Astrocyte (in vitro differentiated cells and primary cell): ENCODE measurements at regions not wholly inside any gene's neighbourhood (a gene's known extent, or its start where the extent isn't known, plus 50 kb on each side); places are given as distances from the start of the nearest gene placed in this dataset.
A peak's percentile ranks its signal among the peaks of the same experiment; 100 is the strongest.

Experiments used
- DNase-seq: peaks from one replicate; pipeline ENCODE4 v3.0.0-alpha.2; 2010; ENCODE audit warnings: low read depth
- FAIRE-seq: peaks from 2 replicates; lab custom pipeline; 2011; peaks lifted over from hg19 to GRCh38; lab: Jason Lieb, UNC
- H2AFZ ChIP-seq: 2 replicates; pipeline ENCODE4 v1.6.0; 2012; ENCODE audit warnings: low read depth, low read length, inconsistent platforms
- H3K27ac ChIP-seq: 2 replicates; pipeline ENCODE4 v1.5.1; 2011; ENCODE audit warnings: low read depth, low read length, inconsistent platforms
- H3K27me3 ChIP-seq: 2 replicates; pipeline ENCODE4 v1.6.0; 2011; ENCODE audit warnings: low read length, inconsistent platforms; ENCODE audit not compliant: insufficient read depth
- H3K36me3 ChIP-seq: 2 replicates; pipeline ENCODE4 v1.5.1; 2011; ENCODE audit warnings: low read length, inconsistent platforms; ENCODE audit not compliant: insufficient read depth
- H3K4me1 ChIP-seq: 2 replicates; pipeline ENCODE4 v1.5.1; 2011; ENCODE audit warnings: low read length, inconsistent platforms; ENCODE audit not compliant: insufficient read depth
- H3K4me2 ChIP-seq: 2 replicates; pipeline ENCODE4 v1.6.0; 2012; ENCODE audit warnings: low read length, inconsistent platforms
- H3K4me3 ChIP-seq: 2 replicates; pipeline ENCODE4 v1.5.1; 2011; ENCODE audit warnings: low read depth, mild to moderate bottlenecking, low read length, inconsistent platforms; ENCODE audit not compliant: insufficient read depth
- H3K79me2 ChIP-seq: 2 replicates; pipeline ENCODE4 v1.6.0; 2012; ENCODE audit warnings: mild to moderate bottlenecking, low read length, inconsistent platforms; ENCODE audit not compliant: insufficient read depth
- H3K9ac ChIP-seq: 2 replicates; pipeline ENCODE4 v1.6.0; 2012; ENCODE audit warnings: mild to moderate bottlenecking, low read length, inconsistent platforms
- H3K9me3 ChIP-seq: 2 replicates; pipeline ENCODE4 v1.5.1; 2012; ENCODE audit warnings: low read depth, mild to moderate bottlenecking, low read length, inconsistent platforms; ENCODE audit not compliant: insufficient read depth
- H4K20me1 ChIP-seq: 2 replicates; pipeline ENCODE4 v1.6.0; 2012; ENCODE audit warnings: low read length, inconsistent platforms; ENCODE audit not compliant: insufficient read depth
- H3K27ac Mint-ChIP-seq: one replicate; pipeline ENCODE4 v1.8.0; 2021; ENCODE audit warnings: mild to moderate bottlenecking, mixed read lengths; ENCODE audit not compliant: unreplicated experiment
- H3K27me3 Mint-ChIP-seq: one replicate; pipeline ENCODE4 v1.8.0; 2021; ENCODE audit warnings: low read depth, mixed read lengths; ENCODE audit not compliant: unreplicated experiment
- H3K36me3 Mint-ChIP-seq: one replicate; pipeline ENCODE4 v1.8.0; 2021; ENCODE audit warnings: low read depth, mixed read lengths; ENCODE audit not compliant: unreplicated experiment
- H3K4me1 Mint-ChIP-seq: one replicate; pipeline ENCODE4 v1.8.0; 2021; ENCODE audit warnings: low read depth, mixed read lengths; ENCODE audit not compliant: unreplicated experiment
- H3K4me3 Mint-ChIP-seq: one replicate; pipeline ENCODE4 v1.8.0; 2021; ENCODE audit warnings: mild to moderate bottlenecking, moderate library complexity, mixed read lengths; ENCODE audit not compliant: unreplicated experiment
- H3K9me3 Mint-ChIP-seq: one replicate; pipeline ENCODE4 v1.8.0; 2021; ENCODE audit warnings: mild to moderate bottlenecking, mixed read lengths; ENCODE audit not compliant: unreplicated experiment
- EZH2 ChIP-seq: IDR thresholded peaks from 2 replicates; pipeline ENCODE4 v1.6.1; 2012; ENCODE audit warnings: mild to moderate bottlenecking, low read length, inconsistent platforms; ENCODE audit not compliant: insufficient read depth
- TF ChIP-seq, protein P1 (sequence below): IDR thresholded peaks from 2 replicates; pipeline ENCODE4 v1.5.1; 2011; ENCODE audit warnings: low read depth, mild to moderate bottlenecking, inconsistent platforms, low read length, moderate library complexity; ENCODE audit not compliant: insufficient read depth

DNA sequence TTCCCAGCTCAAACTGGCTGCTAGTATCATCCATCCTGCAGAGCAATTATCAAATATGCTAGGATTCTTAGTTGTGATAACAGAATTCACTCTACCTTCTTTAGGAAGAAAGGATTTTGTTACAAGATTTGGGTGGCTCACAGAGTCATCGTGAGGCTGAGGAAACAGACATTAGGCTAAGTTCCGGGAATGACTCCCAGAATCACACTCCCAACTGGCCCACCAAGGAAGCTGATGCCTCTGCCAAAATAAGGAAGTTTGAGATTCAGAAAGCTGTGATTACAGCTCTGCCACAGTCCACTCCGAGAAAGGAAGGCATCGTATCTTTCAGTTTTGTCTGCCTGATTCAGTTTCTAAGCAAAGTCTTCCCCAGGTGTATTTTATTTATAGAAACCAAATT, 50.6 kb upstream of the LYPLAL1 start:
- no peak for DNase-seq
- Histone ChIP-seq H3K4me1 (no peaks in the 10 kb centered on the region), H3K27me3 (no peaks in the 10 kb centered on the region), H4K20me1 (no peaks in the 10 kb centered on the region), H3K9me3 (no peaks in the 10 kb centered on the region), H3K79me2 (no peaks in the 10 kb centered on the region), H3K4me2 (no peak overlapping the region), H3K4me3 (no peak overlapping the region), H2AFZ (peak overlapping the region; percentile 16), H3K9ac (no peak overlapping the region), H3K36me3 (no peaks in the 10 kb centered on the region), H3K27ac (no peak overlapping the region)
- no peak overlapping the region for H3K27ac Mint-ChIP-seq
- H3K4me3 Mint-ChIP-seq: no peak overlapping the region
- TF ChIP-seq EZH2: no peak
- TF ChIP-seq, protein P1, sequence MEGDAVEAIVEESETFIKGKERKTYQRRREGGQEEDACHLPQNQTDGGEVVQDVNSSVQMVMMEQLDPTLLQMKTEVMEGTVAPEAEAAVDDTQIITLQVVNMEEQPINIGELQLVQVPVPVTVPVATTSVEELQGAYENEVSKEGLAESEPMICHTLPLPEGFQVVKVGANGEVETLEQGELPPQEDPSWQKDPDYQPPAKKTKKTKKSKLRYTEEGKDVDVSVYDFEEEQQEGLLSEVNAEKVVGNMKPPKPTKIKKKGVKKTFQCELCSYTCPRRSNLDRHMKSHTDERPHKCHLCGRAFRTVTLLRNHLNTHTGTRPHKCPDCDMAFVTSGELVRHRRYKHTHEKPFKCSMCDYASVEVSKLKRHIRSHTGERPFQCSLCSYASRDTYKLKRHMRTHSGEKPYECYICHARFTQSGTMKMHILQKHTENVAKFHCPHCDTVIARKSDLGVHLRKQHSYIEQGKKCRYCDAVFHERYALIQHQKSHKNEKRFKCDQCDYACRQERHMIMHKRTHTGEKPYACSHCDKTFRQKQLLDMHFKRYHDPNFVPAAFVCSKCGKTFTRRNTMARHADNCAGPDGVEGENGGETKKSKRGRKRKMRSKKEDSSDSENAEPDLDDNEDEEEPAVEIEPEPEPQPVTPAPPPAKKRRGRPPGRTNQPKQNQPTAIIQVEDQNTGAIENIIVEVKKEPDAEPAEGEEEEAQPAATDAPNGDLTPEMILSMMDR: no peak
- no peaks in the 10 kb centered on the region for H3K27me3 Mint-ChIP-seq
- no peaks in the 10 kb centered on the region for H3K36me3 Mint-ChIP-seq
- H3K9me3 Mint-ChIP-seq: no peaks in the 10 kb centered on the region
- FAIRE-seq: no peak
- no peaks in the 10 kb centered on the region for H3K4me1 Mint-ChIP-seq
